ENCODE measurements at regions not wholly inside any gene's neighbourhood (a gene's known extent, or its start where the extent isn't known, plus 50 kb on each side); places are given as distances from the start of the nearest gene placed in this dataset.
"Not testable (repeated sequence)": the region's sequence is repeated elsewhere in the genome, so short reads cannot be mapped to it uniquely, and the experiment has no call there.

DNA sequence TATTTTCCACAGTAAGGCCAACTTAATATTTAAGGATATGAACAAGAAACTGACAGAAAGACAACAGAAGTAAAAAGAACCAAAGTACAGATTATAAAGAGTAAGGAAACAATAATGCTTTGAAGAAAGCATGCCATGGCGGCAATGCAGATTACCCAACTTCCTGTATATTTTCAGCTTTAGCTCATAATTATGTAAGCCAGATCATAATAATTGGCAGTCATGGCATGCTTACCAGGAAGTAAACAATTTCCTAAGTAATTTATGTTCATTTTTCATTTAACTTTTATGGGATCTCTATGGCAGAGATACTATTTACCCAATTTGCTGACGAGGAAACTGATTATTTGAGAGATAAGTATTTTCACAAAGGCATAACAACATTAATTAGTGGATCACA, 988.7 kb downstream of the HACE1 start:
- no peak for DNase-seq

DNA sequence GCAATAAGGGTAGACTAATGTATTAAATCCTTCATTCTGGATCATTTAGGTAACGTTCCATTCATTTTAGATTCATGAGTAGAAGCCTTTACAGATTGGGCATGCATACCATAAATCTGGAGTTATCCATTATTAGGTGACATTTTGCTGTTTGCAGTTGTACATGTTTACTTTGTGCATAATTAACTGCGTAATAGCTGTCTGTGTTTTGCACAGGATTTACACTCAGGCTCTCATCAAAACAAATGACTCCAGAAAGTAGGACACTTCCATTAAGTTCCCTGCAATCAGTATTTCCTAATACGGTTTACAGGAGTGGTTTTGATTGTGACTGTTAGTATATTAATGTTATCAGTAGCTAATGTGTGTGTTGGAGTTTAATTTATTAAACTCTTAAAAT, 997.4 kb downstream of the HACE1 start:
- DNase-seq = peak in 2 of 3 experiments; percentile 44 to 88

DNA sequence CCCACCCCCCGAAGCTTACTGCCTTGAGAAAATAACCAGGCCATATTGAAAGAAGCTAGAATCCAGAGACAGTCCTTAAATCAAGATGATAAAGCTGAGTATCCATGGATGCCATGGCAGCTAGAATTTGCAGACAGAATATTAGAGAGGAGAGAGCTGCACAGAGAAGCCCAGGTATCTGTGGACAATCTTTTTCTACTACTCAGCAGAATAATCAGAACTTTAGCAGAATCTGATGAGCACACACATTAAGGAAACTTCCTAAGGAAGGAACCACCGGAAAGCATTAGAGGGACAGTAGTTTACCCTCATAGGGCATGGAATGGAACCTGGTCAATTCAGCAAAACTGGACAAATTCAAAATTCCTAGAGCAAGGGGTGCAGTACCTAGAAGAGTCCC, 1001.7 kb downstream of the HACE1 start:
- DNase-seq = no peak

DNA sequence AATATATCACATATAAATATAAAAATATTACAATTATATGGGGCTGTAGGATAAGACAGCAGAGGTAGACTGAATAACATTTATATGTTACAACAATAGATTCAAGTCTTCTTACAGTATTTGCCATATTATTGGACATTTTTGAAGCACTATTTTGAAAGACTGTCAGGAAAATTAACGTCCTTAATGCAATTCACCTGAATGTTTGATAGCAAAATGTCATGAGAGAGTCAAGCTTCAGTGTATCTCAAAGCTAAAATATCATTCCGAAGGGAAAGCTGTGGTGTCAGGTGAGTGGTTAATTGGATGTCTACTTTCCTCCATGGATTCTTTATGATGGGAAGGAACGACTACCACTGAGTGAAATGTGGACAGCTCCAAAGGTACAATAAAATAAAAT, 1004.0 kb downstream of the HACE1 start:
- DNase-seq = no peak

- peak in 1 of 3 experiments; percentile 4 for DNase-seq
Measured at GRCh38 chr6:103854059-103854458, 1005.7 kb downstream of the HACE1 start.

GRCh38 chr6:103838457-103838856, 1021.3 kb downstream of the HACE1 start:
- no peak for DNase-seq

DNA sequence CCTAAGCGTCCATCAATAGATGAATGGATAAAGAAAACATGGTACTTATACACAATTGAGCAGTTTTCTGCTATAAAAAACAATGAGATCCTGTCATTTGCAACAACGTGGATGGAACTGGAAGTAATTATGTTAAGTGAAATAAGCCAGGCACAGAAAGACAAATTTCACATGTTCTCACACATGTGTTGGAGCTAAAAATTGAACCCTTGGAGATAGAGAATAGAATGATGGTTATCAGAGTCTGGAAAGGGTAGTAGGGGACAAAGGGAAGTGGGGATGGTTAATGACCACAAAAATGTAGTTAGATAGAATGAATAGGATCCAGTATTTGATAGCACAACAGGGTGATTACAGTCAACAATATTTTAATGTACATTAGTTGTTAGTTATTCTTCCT, 1033.5 kb downstream of the HACE1 start:
- DNase-seq = no peak

- no peak for DNase-seq
Measured at GRCh38 chr6:103820148-103820547, 1039.6 kb downstream of the HACE1 start.

DNA sequence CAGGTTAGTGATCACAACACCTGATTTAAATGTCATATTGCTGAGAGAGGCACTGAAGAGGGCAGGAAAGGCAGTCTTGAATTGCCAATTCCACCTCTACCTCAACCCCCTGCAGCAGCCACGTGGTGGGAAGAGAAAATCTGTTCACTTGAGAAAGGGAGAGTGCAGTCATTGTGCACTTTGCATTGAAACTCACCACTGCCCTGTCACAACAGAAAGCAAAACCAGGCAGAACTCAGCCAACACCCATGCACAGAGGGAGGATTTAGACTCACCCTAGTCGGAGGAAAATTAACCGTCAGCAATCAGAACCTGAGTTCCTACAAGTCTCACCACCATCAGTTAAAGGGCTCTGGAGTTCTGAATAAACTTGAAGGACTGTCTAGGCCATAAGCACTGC, 1040.2 kb downstream of the HACE1 start:
- DNase-seq = no peak

- no peak for DNase-seq
Measured at GRCh38 chr6:103812970-103813369, 1046.7 kb downstream of the HACE1 start.

DNA sequence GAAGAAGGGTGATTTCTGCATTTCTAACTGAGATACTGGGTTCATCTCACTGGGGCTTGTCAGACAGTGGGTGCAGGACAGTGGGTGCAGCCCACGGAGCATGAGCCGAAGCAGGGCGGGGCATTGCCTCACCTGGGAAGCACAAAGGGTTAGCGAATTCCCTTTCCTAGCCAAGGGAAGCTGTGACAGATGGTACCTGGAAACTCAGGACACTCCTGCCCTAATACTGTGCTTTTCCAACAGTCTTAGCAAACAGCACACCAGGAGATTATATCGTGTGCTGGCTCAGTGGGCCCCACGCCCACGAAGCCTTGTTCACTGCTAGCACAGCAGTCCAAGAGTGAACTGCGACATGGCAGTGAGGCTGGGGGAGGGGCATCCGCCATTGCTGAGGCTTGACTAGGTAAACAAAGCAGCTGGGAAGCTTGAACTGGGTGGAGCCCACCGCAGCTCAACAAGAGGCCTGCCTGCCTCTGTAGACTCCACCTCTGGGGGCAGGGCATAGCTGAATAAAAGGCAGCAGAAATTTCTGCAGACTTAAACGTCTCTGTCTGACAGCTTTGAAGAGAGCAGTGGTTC, 1057.7 kb downstream of the HACE1 start:
- not testable (repeated sequence) for DNase-seq

- DNase-seq = peak in 1 of 3 experiments; percentile 17
Measured at GRCh38 chr6:103799971-103800670, 1059.6 kb downstream of the HACE1 start.

DNA sequence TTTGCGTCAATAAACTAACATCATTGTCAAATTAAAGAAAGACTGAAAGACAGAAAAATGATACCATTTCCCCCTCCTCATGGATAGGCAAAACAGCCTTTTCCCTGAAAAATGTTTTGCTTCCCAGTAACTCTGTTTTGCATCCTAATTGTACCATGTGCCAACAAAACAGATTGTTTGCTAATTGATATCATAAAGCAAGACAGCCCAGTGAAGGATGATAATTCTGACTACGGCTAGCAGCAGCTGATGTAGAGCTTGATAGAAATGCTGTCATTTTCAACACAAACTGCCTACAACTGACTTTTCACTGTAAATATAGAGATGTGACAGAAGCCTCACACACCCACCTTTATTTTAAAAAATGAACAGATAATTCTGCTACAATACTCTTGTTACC, 1061.6 kb downstream of the HACE1 start:
- DNase-seq = peak in 1 of 3 experiments; percentile 52

DNA sequence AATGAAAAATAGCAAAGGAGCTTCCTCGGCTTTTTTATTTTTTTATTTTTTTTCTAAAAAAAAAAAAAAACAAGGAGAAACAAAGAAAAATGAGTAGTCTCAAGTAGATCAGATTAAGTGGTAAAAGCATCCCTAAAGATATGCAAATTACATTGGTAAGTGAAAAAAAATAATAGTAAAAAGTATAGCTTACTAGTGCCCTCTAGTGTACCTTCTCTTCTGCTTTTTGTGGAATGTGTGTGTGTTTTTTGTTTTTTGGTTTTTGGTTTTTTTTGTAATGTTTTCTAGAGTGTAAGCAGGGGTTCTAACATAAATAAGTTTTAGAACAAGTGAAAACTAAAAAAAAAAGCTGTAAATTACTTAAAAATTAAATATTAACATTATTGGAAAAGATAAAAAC, 1062.0 kb downstream of the HACE1 start:
- peak in 1 of 3 experiments; percentile 55 for DNase-seq

DNA sequence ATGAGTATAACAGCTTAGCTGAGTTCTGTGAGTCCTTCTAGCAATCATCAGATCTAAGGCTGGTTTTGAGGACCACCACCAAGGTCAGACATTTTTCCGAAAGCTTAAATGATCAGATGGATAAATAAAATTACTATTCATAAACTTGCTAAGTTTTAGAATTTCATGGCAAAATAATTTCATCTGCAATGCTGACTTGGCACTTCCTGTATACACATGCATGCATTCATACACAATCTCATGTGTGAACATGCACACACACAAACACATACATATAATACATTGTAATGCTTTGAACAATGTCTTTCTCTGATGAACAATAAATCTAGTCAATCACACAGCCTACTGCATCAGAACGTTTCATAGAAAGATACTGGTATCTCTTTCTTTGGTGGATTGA, 1068.3 kb downstream of the HACE1 start:
- DNase-seq = no peak

DNA sequence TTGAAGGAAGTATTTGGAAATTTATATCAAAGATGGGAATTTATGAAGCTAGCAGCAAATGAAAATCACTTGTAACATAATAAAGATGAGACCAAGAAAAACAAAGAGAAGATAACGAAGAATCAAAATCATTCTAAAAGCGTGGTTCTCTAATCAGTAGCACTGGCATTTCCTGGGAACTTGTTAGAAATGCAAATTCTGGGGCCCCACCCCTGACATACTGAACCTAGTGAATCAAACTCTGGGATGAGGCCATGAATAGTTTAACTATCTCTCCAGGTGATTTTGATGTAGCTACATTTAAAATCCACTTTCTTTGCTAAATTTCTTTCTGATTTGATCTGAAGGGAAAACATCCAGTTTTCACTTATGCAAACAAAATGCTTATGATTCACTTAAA, 1075.6 kb downstream of the HACE1 start:
- DNase-seq = no peak

GRCh38 chr6:103783329-103783728, 1076.4 kb downstream of the HACE1 start:
- peak; percentile 19 to 88 (median 63) for DNase-seq

DNA sequence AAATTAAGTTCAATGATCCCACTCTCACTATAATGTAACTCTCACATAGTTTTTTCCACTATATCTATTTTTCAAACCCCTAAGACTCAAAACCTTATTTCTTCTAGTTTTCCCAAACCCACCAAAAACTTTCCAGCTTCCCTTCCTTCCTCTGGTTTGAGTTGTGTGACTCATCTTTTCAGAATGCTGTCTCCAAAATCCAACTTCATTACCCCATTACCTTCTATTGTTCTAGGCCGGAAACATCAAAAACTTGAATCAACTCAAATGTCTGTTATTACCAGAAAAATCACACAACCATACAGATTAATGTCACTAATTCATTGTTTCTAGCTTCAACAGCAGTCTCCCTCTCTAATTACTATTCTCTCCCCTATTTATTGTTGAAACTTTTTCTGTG, 1090.3 kb downstream of the HACE1 start:
- DNase-seq = no peak

GRCh38 chr6:103750603-103751002, 1109.1 kb downstream of the HACE1 start:
- no peak for DNase-seq

- DNase-seq = no peak
Measured at GRCh38 chr6:103734016-103734415, 1125.7 kb downstream of the HACE1 start.

- no peak for DNase-seq
Measured at GRCh38 chr6:103729658-103730057, 1130.1 kb downstream of the HACE1 start.

GRCh38 chr6:103723438-103724322, 1136.0 kb downstream of the HACE1 start:
- no peak for DNase-seq

DNA sequence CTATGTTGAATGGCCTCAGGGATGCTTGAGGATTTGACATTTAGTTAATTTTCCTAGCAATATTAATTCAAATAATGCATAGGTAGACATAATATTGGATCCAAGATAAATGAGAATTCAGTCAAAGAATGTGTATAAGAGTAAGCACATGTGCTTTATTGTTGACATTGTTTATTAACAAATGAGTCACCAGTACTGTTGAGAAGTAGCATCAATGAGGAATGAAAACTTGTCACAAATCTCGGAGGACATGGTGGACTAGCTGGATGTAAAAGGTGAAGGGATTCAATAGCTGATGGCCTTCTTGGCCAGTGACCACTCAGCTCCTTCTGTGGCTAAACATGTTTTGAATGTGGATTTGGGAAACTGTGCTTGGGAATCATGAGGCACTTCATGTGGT, 1137.0 kb downstream of the HACE1 start:
- no peak for DNase-seq

DNA sequence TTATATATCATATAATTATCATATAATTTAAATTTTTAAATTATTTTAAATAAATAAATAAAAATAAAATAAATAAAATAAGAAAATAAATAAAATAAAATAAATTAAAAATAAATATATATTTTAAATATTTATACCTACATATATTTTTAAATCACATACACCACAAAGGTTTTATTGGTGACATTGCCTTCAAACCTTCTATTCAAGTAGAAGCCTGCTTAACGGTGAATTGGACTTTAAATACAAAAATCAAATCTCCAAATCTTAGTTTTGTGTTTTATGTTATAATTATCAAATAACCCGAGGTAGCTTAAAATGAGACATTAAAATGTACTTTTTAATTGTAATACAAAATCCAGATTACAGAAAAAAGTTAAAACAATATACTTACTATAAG, 1137.8 kb downstream of the HACE1 start:
- DNase-seq = no peak

Measured in NCI-H1417 (cell line).